Dendritic cell treated with granulocyte-macrophage colony-stimulating factor and Interleukin-4, amounts not matched to agents 40 ng/mL and 50 ng/mL, for 4 days (primary cell): ENCODE measurements at regions not wholly inside any gene's neighbourhood (a gene's known extent, or its start where the extent isn't known, plus 50 kb on each side); places are given as distances from the start of the nearest gene placed in this dataset.

Experiments
- H3K27ac Mint-ChIP-seq: one replicate; pipeline ENCODE4 v1.8.0; 2022; ENCODE audit warnings: mild to moderate bottlenecking, mixed read lengths
- H3K27me3 Mint-ChIP-seq: one replicate; pipeline ENCODE4 v1.8.0; 2022; ENCODE audit warnings: mild to moderate bottlenecking, mixed read lengths
- H3K36me3 Mint-ChIP-seq: one replicate; pipeline ENCODE4 v1.8.0; 2022; ENCODE audit warnings: low read depth, mixed read lengths
- H3K4me1 Mint-ChIP-seq: one replicate; pipeline ENCODE4 v1.8.0; 2022; ENCODE audit warnings: low read depth, mixed read lengths
- H3K4me3 Mint-ChIP-seq: one replicate; pipeline ENCODE4 v1.8.0; 2022; ENCODE audit warnings: mild to moderate bottlenecking, moderate library complexity, mixed read lengths
- H3K9me3 Mint-ChIP-seq: one replicate; pipeline ENCODE4 v1.8.0; 2022; ENCODE audit warnings: mixed read lengths
- intact Hi-C: fragments of 100-400 bp; cut with micrococcal nuclease; formaldehyde crosslinking; loops from one replicate; pipeline ENCODE4 v1.15.0; 2022

GRCh38 chr4:187417721-187418120, 577.9 kb upstream of the ZFP42 start:
- peaks cover 39% of the 10 kb centered on the region for H3K9me3 Mint-ChIP-seq
- no peak overlapping the region for H3K27ac Mint-ChIP-seq
- no peaks in the 10 kb centered on the region for H3K27me3 Mint-ChIP-seq
- no peaks in the 10 kb centered on the region for H3K36me3 Mint-ChIP-seq
- H3K4me3 Mint-ChIP-seq, result no peak overlapping the region
- H3K4me1 Mint-ChIP-seq, result no peaks in the 10 kb centered on the region
- intact Hi-C loops, result no loop called here

- Mint-ChIP-seq H3K4me1 (no peaks in the 10 kb centered on the region), H3K27me3 (no peaks in the 10 kb centered on the region), H3K9me3 (peaks cover 22% of the 10 kb centered on the region), H3K36me3 (no peaks in the 10 kb centered on the region), H3K27ac (no peak overlapping the region), H3K4me3 (no peak overlapping the region)
- intact Hi-C loops, result no loop called here
These were observed 572.9 kb upstream of the ZFP42 start for GRCh38 chr4:187422655-187423054.

GRCh38 chr4:187424636-187425035, 570.9 kb upstream of the ZFP42 start:
- Mint-ChIP-seq H3K4me3 (no peak overlapping the region), H3K27me3 (no peaks in the 10 kb centered on the region), H3K4me1 (no peaks in the 10 kb centered on the region), H3K9me3 (peaks cover 17% of the 10 kb centered on the region), H3K27ac (no peak overlapping the region), H3K36me3 (no peaks in the 10 kb centered on the region)
- intact Hi-C loops, result no loop called here

- Mint-ChIP-seq H3K9me3 (peaks cover 15% of the 10 kb centered on the region), H3K27me3 (no peaks in the 10 kb centered on the region), H3K4me1 (no peaks in the 10 kb centered on the region), H3K36me3 (no peaks in the 10 kb centered on the region), H3K27ac (no peak overlapping the region), H3K4me3 (no peak overlapping the region)
- intact Hi-C loops, result no loop called here
These were observed 569.1 kb upstream of the ZFP42 start for GRCh38 chr4:187426511-187426910.

- Mint-ChIP-seq H3K4me1 (no peaks in the 10 kb centered on the region), H3K36me3 (no peaks in the 10 kb centered on the region), H3K4me3 (no peak overlapping the region), H3K9me3 (peaks cover 33% of the 10 kb centered on the region), H3K27ac (no peak overlapping the region), H3K27me3 (no peaks in the 10 kb centered on the region)
- intact Hi-C loops, result no loop called here
These were observed 563.3 kb upstream of the ZFP42 start for GRCh38 chr4:187432310-187432709.

- Mint-ChIP-seq H3K4me1 (no peaks in the 10 kb centered on the region), H3K36me3 (no peaks in the 10 kb centered on the region), H3K4me3 (no peak overlapping the region), H3K9me3 (peaks cover 29% of the 10 kb centered on the region), H3K27ac (no peak overlapping the region), H3K27me3 (no peaks in the 10 kb centered on the region)
- intact Hi-C loops, result no loop called here
These were observed 562.4 kb upstream of the ZFP42 start for GRCh38 chr4:187433141-187433540.

- H3K27ac Mint-ChIP-seq, result no peak overlapping the region
- intact Hi-C loops, result no loop called here
- no peaks in the 10 kb centered on the region for H3K36me3 Mint-ChIP-seq
These were observed 559.3 kb upstream of the ZFP42 start for GRCh38 chr4:187436251-187436650.

GRCh38 chr4:187444061-187444460, 551.5 kb upstream of the ZFP42 start:
- intact Hi-C loops, result no loop called here
- H3K36me3 Mint-ChIP-seq, result no peaks in the 10 kb centered on the region
- peaks cover 22% of the 10 kb centered on the region for H3K9me3 Mint-ChIP-seq
- H3K27me3 Mint-ChIP-seq, result no peaks in the 10 kb centered on the region
- H3K4me1 Mint-ChIP-seq, result no peaks in the 10 kb centered on the region
- no peak overlapping the region for H3K27ac Mint-ChIP-seq
- no peak overlapping the region for H3K4me3 Mint-ChIP-seq

More at GRCh38 chr4:187436251-187436650, 559.3 kb upstream of the ZFP42 start:
- H3K4me1 Mint-ChIP-seq, result no peaks in the 10 kb centered on the region
- no peaks in the 10 kb centered on the region for H3K27me3 Mint-ChIP-seq
- H3K9me3 Mint-ChIP-seq, result peaks cover 18% of the 10 kb centered on the region
- no peak overlapping the region for H3K4me3 Mint-ChIP-seq

- no peaks in the 10 kb centered on the region for H3K36me3 Mint-ChIP-seq
- intact Hi-C loops, result no loop called here
- no peaks in the 10 kb centered on the region for H3K27me3 Mint-ChIP-seq
- peaks cover 16% of the 10 kb centered on the region for H3K9me3 Mint-ChIP-seq
- no peaks in the 10 kb centered on the region for H3K4me1 Mint-ChIP-seq
- no peak overlapping the region for H3K4me3 Mint-ChIP-seq
- no peak overlapping the region for H3K27ac Mint-ChIP-seq
These were observed 545.9 kb upstream of the ZFP42 start for GRCh38 chr4:187449702-187450101.

- no peaks in the 10 kb centered on the region for H3K4me1 Mint-ChIP-seq
These were observed 543.8 kb upstream of the ZFP42 start for GRCh38 chr4:187451776-187452175.

GRCh38 chr4:187460016-187460415, 535.6 kb upstream of the ZFP42 start:
- intact Hi-C loops, result no loop called here
- H3K27me3 Mint-ChIP-seq, result no peaks in the 10 kb centered on the region
- no peak overlapping the region for H3K27ac Mint-ChIP-seq
- no peak overlapping the region for H3K4me3 Mint-ChIP-seq
- peaks cover 27% of the 10 kb centered on the region for H3K9me3 Mint-ChIP-seq
- no peaks in the 10 kb centered on the region for H3K4me1 Mint-ChIP-seq
- H3K36me3 Mint-ChIP-seq, result no peaks in the 10 kb centered on the region

More at GRCh38 chr4:187451776-187452175, 543.8 kb upstream of the ZFP42 start:
- Mint-ChIP-seq H3K27ac (no peak overlapping the region), H3K36me3 (no peaks in the 10 kb centered on the region), H3K27me3 (no peaks in the 10 kb centered on the region), H3K4me3 (no peak overlapping the region), H3K9me3 (peaks cover 16% of the 10 kb centered on the region)
- intact Hi-C loops, result no loop called here

GRCh38 chr4:187464573-187464972, 531.0 kb upstream of the ZFP42 start:
- no peaks in the 10 kb centered on the region for H3K36me3 Mint-ChIP-seq
- no peaks in the 10 kb centered on the region for H3K4me1 Mint-ChIP-seq
- H3K27me3 Mint-ChIP-seq, result no peaks in the 10 kb centered on the region
- intact Hi-C loops, result no loop called here
- H3K9me3 Mint-ChIP-seq, result peaks cover 31% of the 10 kb centered on the region
- no peak overlapping the region for H3K4me3 Mint-ChIP-seq
- H3K27ac Mint-ChIP-seq, result no peak overlapping the region

- Mint-ChIP-seq H3K36me3 (no peaks in the 10 kb centered on the region), H3K27me3 (no peaks in the 10 kb centered on the region), H3K27ac (no peak overlapping the region), H3K9me3 (peaks cover 22% of the 10 kb centered on the region), H3K4me1 (no peaks in the 10 kb centered on the region), H3K4me3 (no peak overlapping the region)
- intact Hi-C loops, result no loop called here
These were observed 528.3 kb upstream of the ZFP42 start for GRCh38 chr4:187467224-187467623.

GRCh38 chr4:187469627-187470026, 525.9 kb upstream of the ZFP42 start:
- H3K36me3 Mint-ChIP-seq, result no peaks in the 10 kb centered on the region
- intact Hi-C loops, result no loop called here
- H3K27me3 Mint-ChIP-seq, result no peaks in the 10 kb centered on the region
- H3K27ac Mint-ChIP-seq, result no peak overlapping the region
- no peak overlapping the region for H3K4me3 Mint-ChIP-seq
- H3K9me3 Mint-ChIP-seq, result peaks cover 13% of the 10 kb centered on the region
- no peaks in the 10 kb centered on the region for H3K4me1 Mint-ChIP-seq

GRCh38 chr4:187470061-187470460, 525.5 kb upstream of the ZFP42 start:
- Mint-ChIP-seq H3K4me3 (no peak overlapping the region), H3K4me1 (no peaks in the 10 kb centered on the region), H3K36me3 (no peaks in the 10 kb centered on the region), H3K9me3 (peaks cover 13% of the 10 kb centered on the region), H3K27me3 (no peaks in the 10 kb centered on the region), H3K27ac (no peak overlapping the region)
- intact Hi-C loops, result no loop called here
